ENCODE measurements at regions not wholly inside any gene's neighbourhood (a gene's known extent, or its start where the extent isn't known, plus 50 kb on each side); places are given as distances from the start of the nearest gene placed in this dataset.

DNA sequence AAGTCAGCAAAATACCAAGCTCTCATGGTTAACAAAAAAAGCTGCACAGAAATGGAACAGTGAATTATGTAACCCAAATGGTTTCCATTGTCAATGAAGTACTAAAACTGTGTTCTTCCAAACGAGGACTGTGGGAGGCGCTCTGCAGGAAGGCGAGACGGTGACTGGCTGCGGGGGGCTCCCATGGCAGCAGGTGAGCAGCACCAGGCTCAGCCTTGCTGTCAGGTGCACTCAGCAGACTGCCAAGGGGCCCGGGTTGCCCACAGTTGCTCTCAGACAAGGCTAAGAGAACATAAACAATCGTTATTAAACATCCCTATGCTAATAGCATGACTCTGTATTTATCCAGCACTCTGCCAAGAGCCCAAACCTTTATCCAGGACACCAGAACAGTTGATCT lies 630.3 kb upstream of the ARID1B start:
- no peaks in the 10 kb centered on the region for H3K36me3 ChIP-seq
- no peak overlapping the region for H3K4me3 ChIP-seq (ENCODE audit: low read depth in 1 of 2, low read length in 1 of 2)

DNA sequence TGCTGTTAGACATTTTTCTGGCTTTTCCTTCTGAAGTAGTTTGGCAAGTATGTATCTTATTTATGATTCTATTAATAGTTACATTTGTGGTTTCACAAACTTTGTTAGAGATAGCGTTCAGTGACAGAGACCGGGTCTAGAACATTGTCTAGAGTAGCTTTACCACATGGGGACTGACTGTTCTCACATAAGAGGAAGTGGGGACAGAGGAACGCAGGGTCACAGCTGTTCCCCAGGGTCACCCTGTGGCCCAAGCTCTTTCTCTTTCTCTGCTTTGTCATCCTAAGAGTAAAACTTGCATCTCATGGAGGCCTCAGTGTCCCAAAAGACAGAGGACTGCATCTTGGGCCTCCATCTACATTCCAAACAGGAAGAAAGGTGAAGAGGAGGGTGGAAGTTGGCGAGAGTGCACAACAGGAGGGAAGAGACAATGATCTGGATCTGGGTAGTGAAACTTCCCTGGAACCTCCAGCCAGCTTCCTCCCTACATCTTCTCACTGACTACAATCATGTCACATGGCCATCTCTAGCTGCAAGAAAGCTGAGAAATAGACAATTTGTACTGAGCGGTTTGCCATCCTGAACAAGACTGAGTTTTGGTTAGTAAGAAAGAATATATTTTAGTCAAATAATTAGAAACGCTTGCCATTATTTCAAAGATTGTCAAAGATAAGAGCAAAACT lies 645.8 kb upstream of the ARID1B start:
- H3K4me3 ChIP-seq (ENCODE audit: low read depth in 1 of 2, low read length in 1 of 2): no peak overlapping the region
- H3K27ac ChIP-seq: no peak overlapping the region
- H3K27me3 ChIP-seq: no peaks in the 10 kb centered on the region
- no peaks in the 10 kb centered on the region for H3K36me3 ChIP-seq
- no peaks in the 10 kb centered on the region for H3K9me3 ChIP-seq
- H3K4me1 ChIP-seq (ENCODE audit: control insufficient read depth in 1 of 2, insufficient read depth in 1 of 2, low read depth in 1 of 2, low read length in 1 of 2): no peaks in the 10 kb centered on the region
- TF ChIP-seq, protein P1, sequence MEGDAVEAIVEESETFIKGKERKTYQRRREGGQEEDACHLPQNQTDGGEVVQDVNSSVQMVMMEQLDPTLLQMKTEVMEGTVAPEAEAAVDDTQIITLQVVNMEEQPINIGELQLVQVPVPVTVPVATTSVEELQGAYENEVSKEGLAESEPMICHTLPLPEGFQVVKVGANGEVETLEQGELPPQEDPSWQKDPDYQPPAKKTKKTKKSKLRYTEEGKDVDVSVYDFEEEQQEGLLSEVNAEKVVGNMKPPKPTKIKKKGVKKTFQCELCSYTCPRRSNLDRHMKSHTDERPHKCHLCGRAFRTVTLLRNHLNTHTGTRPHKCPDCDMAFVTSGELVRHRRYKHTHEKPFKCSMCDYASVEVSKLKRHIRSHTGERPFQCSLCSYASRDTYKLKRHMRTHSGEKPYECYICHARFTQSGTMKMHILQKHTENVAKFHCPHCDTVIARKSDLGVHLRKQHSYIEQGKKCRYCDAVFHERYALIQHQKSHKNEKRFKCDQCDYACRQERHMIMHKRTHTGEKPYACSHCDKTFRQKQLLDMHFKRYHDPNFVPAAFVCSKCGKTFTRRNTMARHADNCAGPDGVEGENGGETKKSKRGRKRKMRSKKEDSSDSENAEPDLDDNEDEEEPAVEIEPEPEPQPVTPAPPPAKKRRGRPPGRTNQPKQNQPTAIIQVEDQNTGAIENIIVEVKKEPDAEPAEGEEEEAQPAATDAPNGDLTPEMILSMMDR (IDR thresholded peaks at IDR 0.05): no peak

More for the DNA sequence above, 630.3 kb upstream of the ARID1B start:
- no peaks in the 10 kb centered on the region for H3K9me3 ChIP-seq
- no peaks in the 10 kb centered on the region for H3K4me1 ChIP-seq (ENCODE audit: control insufficient read depth in 1 of 2, insufficient read depth in 1 of 2, low read depth in 1 of 2, low read length in 1 of 2)
- H3K27ac ChIP-seq: no peak overlapping the region
- H3K27me3 ChIP-seq: no peaks in the 10 kb centered on the region
- TF ChIP-seq, protein P1 (IDR thresholded peaks at IDR 0.05): no peak

DNA sequence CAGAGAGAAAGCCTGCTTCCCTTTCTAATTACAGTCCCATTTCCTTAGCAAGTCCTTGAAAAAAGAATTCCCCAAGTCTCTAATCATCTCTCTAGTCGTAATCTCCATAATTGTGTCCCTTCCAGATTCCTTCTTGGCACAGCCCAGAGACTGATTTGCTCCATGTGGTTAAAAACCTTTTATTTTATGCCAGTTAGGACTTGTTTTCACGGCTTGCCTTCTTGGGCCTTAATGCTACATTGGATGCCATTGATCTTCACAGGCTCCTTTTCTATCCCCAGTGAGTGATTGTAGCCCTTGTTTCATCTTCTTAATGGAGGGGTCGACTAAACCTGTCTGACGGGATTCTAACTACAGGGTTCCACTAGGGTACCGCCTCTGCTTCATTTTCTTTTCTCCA lies 650.6 kb upstream of the ARID1B start:
- H3K4me1 ChIP-seq (ENCODE audit: control insufficient read depth in 1 of 2, insufficient read depth in 1 of 2, low read depth in 1 of 2, low read length in 1 of 2): no peaks in the 10 kb centered on the region
- H3K27ac ChIP-seq: no peak overlapping the region
- no peaks in the 10 kb centered on the region for H3K36me3 ChIP-seq
- H3K4me3 ChIP-seq (ENCODE audit: low read depth in 1 of 2, low read length in 1 of 2): no peak overlapping the region
- TF ChIP-seq, protein P1 (IDR thresholded peaks at IDR 0.05): no peak
- H3K27me3 ChIP-seq: no peaks in the 10 kb centered on the region
- no peaks in the 10 kb centered on the region for H3K9me3 ChIP-seq

DNA sequence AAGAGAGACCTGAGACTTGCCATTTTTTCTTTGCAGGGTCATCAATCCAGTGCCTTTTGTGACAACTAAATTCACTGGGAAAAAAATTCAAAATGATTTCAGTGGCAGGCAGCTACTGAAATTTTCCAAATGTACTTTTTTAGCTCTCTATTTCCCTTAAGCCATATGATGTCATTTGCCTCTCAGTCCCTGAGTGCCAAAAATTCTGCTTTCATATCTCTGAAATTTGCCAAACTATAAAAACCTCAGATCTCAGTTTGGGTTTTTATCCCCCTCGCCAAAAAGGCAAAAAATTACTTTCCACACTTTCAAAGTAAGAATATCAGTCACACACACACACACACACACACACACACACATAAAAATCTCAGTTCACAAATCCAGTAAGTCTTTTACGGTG lies 651.3 kb upstream of the ARID1B start:
- TF ChIP-seq, protein P1 (IDR thresholded peaks at IDR 0.05): no peak
- H3K27me3 ChIP-seq: no peaks in the 10 kb centered on the region
- H3K36me3 ChIP-seq: no peaks in the 10 kb centered on the region
- H3K4me3 ChIP-seq (ENCODE audit: low read depth in 1 of 2, low read length in 1 of 2): no peak overlapping the region
- no peaks in the 10 kb centered on the region for H3K9me3 ChIP-seq
- no peaks in the 10 kb centered on the region for H3K4me1 ChIP-seq (ENCODE audit: control insufficient read depth in 1 of 2, insufficient read depth in 1 of 2, low read depth in 1 of 2, low read length in 1 of 2)
- H3K27ac ChIP-seq: no peak overlapping the region

DNA sequence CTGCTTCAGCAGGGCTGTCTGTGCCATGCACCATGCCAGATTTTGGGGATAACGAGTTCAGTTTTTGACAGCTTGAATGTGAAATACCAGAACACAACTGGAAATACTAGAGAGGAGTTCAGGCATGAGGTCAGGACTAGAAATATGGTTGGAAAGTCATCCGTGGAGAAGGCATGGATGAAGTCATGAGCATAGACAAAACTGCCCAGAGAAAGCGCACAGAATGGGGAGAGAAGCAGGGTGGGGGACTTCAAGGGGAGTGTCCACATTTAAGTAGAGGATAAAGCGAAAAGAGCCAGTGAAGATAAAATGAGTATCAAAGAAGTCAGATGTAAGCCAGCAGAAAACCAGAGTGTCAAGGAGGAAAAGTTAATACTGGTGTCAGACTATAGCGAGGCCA lies 653.4 kb upstream of the ARID1B start:
- no peaks in the 10 kb centered on the region for H3K36me3 ChIP-seq
- H3K4me3 ChIP-seq (ENCODE audit: low read depth in 1 of 2, low read length in 1 of 2): no peak overlapping the region
- H3K27ac ChIP-seq: no peak overlapping the region
- H3K9me3 ChIP-seq: no peaks in the 10 kb centered on the region
- H3K4me1 ChIP-seq (ENCODE audit: control insufficient read depth in 1 of 2, insufficient read depth in 1 of 2, low read depth in 1 of 2, low read length in 1 of 2): no peaks in the 10 kb centered on the region
- H3K27me3 ChIP-seq: no peaks in the 10 kb centered on the region
- TF ChIP-seq, protein P1 (IDR thresholded peaks at IDR 0.05): no peak
